WERI-Rb-1 (cell line): ENCODE measurements at regions not wholly inside any gene's neighbourhood (a gene's known extent, or its start where the extent isn't known, plus 50 kb on each side); places are given as distances from the start of the nearest gene placed in this dataset.

Source experiments
- DNase-seq: peaks from one replicate; pipeline ENCODE4 v3.0.0-alpha.2; 2020
- H3K27ac ChIP-seq: fragments of 250-450 bp; sonication (Bioruptor Pico); 2 replicates; pipeline ENCODE4 v1.5.1; 2020; ENCODE audit warnings: mild to moderate bottlenecking, moderate library complexity
- H3K27me3 ChIP-seq: fragments of 250-450 bp; sonication (Bioruptor Pico); 2 replicates; pipeline ENCODE4 v1.5.1; 2021; ENCODE audit warnings: mild to moderate bottlenecking, low read depth, moderate library complexity; ENCODE audit not compliant: insufficient read depth, severe bottlenecking
- H3K36me3 ChIP-seq: fragments of 250-450 bp; sonication (Bioruptor Pico); 2 replicates; pipeline ENCODE4 v1.5.1; 2020; ENCODE audit warnings: mild to moderate bottlenecking, moderate library complexity
- H3K4me3 ChIP-seq: 2 replicates; pipeline ENCODE4 v1.5.1; 2011; ENCODE audit warnings: low read depth, mild to moderate bottlenecking, control low read depth, low read length
- H3K9me3 ChIP-seq: fragments of 250-450 bp; sonication (Bioruptor Pico); 2 replicates; pipeline ENCODE4 v1.5.1; 2021; ENCODE audit warnings: mild to moderate bottlenecking, moderate library complexity; ENCODE audit not compliant: severe bottlenecking
- TF ChIP-seq, protein P1 (sequence below): IDR thresholded peaks from 2 replicates; pipeline ENCODE4 v1.5.1; 2011; ENCODE audit warnings: low read depth, mild to moderate bottlenecking, control low read depth, inconsistent platforms, low read length

DNA sequence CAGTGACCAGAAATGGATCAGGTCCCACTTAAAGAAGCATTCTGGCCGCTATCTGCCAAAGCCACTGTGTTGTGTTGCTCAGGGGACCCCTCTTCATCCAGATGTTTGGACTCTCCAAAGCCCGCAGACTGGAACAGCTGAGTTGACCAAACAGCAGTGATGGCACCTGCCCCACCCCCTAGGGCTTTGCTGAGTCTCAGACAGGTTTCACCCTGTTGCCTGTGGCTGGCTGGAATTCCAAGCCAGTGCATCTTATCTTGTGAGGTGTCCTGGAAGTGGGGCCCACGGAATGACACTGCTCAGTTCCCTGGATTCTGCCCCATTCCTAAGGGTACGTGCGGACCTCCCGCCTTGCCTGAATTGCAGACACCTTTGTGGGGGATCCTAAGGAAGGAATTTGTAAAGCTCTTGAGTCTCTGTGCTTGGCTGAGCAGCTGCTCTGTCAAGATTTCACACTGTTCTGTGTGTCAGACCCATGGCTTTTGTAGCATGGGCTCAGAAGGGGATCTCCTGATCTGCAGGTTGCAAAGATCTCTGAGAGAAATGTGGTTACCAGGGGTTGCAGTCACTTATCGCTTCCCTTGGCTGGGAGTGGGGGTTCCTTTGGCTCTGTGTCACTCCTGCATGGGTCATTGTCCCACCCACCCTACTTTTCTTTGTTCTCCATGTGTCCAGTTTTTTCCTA is 1707.9 kb upstream of the PCDH10 start:
- H3K9me3 ChIP-seq = no peaks in the 10 kb centered on the region
- H3K27me3 ChIP-seq = no peaks in the 10 kb centered on the region
- DNase-seq = no peak
- no peaks in the 10 kb centered on the region for H3K36me3 ChIP-seq
- TF ChIP-seq, protein P1, sequence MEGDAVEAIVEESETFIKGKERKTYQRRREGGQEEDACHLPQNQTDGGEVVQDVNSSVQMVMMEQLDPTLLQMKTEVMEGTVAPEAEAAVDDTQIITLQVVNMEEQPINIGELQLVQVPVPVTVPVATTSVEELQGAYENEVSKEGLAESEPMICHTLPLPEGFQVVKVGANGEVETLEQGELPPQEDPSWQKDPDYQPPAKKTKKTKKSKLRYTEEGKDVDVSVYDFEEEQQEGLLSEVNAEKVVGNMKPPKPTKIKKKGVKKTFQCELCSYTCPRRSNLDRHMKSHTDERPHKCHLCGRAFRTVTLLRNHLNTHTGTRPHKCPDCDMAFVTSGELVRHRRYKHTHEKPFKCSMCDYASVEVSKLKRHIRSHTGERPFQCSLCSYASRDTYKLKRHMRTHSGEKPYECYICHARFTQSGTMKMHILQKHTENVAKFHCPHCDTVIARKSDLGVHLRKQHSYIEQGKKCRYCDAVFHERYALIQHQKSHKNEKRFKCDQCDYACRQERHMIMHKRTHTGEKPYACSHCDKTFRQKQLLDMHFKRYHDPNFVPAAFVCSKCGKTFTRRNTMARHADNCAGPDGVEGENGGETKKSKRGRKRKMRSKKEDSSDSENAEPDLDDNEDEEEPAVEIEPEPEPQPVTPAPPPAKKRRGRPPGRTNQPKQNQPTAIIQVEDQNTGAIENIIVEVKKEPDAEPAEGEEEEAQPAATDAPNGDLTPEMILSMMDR = no peak
- no peak overlapping the region for H3K4me3 ChIP-seq
- no peak overlapping the region for H3K27ac ChIP-seq

DNA sequence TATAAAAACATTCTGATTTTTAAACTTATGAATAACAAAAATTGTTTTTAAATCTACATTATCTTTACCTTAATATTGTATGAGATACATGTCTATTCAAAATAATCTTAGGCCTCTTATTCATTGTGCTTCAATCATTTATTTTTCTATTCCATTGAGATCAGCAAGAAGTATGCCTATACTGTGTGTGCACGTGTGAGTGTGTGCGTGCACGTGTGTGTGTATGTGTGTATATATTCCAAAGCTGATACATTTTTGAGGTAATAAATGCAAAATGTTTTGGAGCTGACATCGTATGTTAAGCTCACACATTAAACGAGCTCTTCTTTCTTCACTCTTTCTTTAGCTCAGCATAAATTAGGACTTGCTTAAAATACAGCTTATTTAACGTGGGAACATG is 1701.2 kb upstream of the PCDH10 start:
- no peaks in the 10 kb centered on the region for H3K27me3 ChIP-seq
- no peak overlapping the region for H3K4me3 ChIP-seq
- H3K27ac ChIP-seq = no peak overlapping the region
- TF ChIP-seq, protein P1 = no peak
- no peak for DNase-seq
- no peaks in the 10 kb centered on the region for H3K9me3 ChIP-seq
- H3K36me3 ChIP-seq = no peaks in the 10 kb centered on the region

DNA sequence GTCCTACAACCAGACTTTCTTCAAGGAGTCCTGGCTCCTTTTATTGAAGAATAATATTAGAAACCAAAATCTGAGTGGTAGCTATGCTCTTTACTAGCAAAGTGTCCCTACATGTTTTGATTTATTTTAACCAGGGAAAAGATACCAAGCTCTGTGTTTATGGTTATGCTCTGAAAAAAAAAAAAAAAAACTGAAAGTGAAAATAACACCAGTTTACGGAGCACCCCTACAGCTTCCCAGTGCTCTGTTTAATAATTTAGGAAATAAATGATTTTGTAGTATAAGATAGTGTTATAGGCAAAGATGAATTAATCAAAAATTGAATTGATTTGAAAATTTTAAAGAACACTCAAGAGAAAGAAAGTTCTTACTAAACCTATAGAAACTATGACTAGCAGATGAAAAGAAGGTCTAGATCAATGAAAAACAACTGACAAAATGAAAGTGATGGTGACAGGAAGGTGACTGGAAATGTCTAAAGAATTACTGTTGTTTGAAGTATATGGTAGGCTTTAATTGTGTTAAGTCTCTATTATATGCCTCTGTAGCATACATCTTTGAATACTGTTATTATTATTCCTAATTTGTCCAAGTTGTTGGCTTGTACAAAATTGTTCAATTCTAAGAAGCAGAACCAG is 1698.4 kb upstream of the PCDH10 start:
- TF ChIP-seq, protein P1 = no peak
- Histone ChIP-seq H3K27me3 (no peaks in the 10 kb centered on the region), H3K4me3 (no peak overlapping the region), H3K27ac (no peak overlapping the region), H3K36me3 (no peaks in the 10 kb centered on the region), H3K9me3 (no peaks in the 10 kb centered on the region)
- no peak for DNase-seq

DNA sequence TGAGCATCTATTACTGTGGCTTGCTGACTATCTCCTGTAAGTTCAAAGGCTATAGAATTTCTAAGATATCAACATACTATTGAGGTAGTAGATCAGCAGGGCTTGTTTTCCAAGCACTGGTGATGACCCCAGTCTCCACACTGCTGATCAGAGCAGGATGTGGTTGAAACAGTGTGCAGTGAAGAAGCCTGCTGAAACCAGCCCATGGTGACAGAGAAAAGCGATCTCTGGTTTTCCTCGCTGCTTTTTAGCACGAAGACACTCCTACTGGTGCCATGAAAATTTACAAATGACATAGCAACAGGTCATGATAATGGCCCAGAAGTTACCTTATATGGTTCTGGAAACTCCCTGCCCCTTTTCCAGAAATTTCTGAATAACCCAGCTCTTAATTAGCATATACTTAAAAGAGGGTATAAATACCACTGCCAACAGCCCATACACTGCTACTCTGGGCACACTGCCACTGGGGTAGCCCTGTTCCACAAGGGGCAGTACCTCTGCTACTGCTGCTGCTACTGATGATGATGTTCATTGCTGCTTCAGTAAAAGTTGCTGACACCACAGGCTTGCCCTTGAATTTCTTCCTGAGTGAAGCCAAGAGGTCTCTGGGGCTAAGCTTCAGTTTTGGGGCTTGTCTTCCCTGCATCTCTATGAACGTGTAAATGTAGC is 1689.5 kb upstream of the PCDH10 start:
- Histone ChIP-seq H3K36me3 (no peaks in the 10 kb centered on the region), H3K4me3 (no peak overlapping the region), H3K9me3 (no peaks in the 10 kb centered on the region), H3K27ac (no peak overlapping the region), H3K27me3 (no peaks in the 10 kb centered on the region)
- DNase-seq = no peak
- TF ChIP-seq, protein P1 = no peak

DNA sequence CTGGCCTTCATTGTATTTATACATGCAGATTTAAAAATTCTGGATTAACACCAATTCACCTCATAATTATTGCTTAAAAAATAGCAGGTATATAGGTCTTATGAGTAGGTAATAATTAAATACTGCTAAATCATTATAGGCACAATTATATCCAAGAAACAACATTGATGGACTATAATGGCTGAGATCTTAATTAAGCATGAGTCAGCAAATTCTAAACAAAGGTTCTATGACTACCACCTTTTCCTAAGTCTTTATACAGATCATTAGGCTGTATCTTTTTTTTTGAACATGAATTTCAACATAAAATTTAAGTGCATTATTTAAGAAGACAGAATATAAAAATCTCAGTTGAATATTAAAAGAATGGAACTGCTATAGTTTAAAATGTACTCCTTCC is 1678.7 kb upstream of the PCDH10 start:
- Histone ChIP-seq H3K27ac (no peak overlapping the region), H3K4me3 (no peak overlapping the region), H3K9me3 (peaks cover 5% of the 10 kb centered on the region), H3K36me3 (no peaks in the 10 kb centered on the region), H3K27me3 (no peaks in the 10 kb centered on the region)
- no peak for DNase-seq
- TF ChIP-seq, protein P1 = no peak
